ENCODE measurements at regions not wholly inside any gene's neighbourhood (a gene's known extent, or its start where the extent isn't known, plus 50 kb on each side); places are given as distances from the start of the nearest gene placed in this dataset.

- no peaks in the 10 kb centered on the region for H3K36me3 ChIP-seq
- no peak overlapping the region for H3K4me3 ChIP-seq
- H3K27me3 ChIP-seq, result no peaks in the 10 kb centered on the region
- intact Hi-C loops (cut with DNase I; ENCODE audit: low total_unique reads), result no loop called here
- H3K4me1 ChIP-seq, result no peaks in the 10 kb centered on the region
- H3K9me3 ChIP-seq, result peaks cover 0 to 8% of the 10 kb centered on the region in 2 donors
- TF ChIP-seq POLR2AphosphoS5 (IDR thresholded peaks at IDR 0.05), result no peak
- no peak for TF ChIP-seq POLR2A (IDR thresholded peaks at IDR 0.05)
- TF ChIP-seq, protein P1, sequence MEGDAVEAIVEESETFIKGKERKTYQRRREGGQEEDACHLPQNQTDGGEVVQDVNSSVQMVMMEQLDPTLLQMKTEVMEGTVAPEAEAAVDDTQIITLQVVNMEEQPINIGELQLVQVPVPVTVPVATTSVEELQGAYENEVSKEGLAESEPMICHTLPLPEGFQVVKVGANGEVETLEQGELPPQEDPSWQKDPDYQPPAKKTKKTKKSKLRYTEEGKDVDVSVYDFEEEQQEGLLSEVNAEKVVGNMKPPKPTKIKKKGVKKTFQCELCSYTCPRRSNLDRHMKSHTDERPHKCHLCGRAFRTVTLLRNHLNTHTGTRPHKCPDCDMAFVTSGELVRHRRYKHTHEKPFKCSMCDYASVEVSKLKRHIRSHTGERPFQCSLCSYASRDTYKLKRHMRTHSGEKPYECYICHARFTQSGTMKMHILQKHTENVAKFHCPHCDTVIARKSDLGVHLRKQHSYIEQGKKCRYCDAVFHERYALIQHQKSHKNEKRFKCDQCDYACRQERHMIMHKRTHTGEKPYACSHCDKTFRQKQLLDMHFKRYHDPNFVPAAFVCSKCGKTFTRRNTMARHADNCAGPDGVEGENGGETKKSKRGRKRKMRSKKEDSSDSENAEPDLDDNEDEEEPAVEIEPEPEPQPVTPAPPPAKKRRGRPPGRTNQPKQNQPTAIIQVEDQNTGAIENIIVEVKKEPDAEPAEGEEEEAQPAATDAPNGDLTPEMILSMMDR (IDR thresholded peaks at IDR 0.05), result no peak
- no peak overlapping the region for H3K27ac ChIP-seq
- no peak for DNase-seq (ENCODE audit: low spot score in 2 of 2)
These were observed 73.7 kb upstream of the MYCN start for GRCh38 chr2:15866563-15867193.

- H3K27ac ChIP-seq, result no peak overlapping the region
- no peaks in the 10 kb centered on the region for H3K4me1 ChIP-seq
- H3K36me3 ChIP-seq, result no peaks in the 10 kb centered on the region
- no peak overlapping the region for H3K4me3 ChIP-seq
- no peak for DNase-seq (ENCODE audit: low spot score in 2 of 2)
- H3K27me3 ChIP-seq, result no peaks in the 10 kb centered on the region
- TF ChIP-seq, protein P1 (IDR thresholded peaks at IDR 0.05), result no peak
- TF ChIP-seq POLR2A (IDR thresholded peaks at IDR 0.05), result no peak
- no peak for TF ChIP-seq POLR2AphosphoS5 (IDR thresholded peaks at IDR 0.05)
- intact Hi-C loops (cut with DNase I; ENCODE audit: low total_unique reads), result no loop called here
- H3K9me3 ChIP-seq, result peaks cover 0 to 8% of the 10 kb centered on the region in 2 donors
These were observed 72.9 kb upstream of the MYCN start for GRCh38 chr2:15867194-15868171.

DNA sequence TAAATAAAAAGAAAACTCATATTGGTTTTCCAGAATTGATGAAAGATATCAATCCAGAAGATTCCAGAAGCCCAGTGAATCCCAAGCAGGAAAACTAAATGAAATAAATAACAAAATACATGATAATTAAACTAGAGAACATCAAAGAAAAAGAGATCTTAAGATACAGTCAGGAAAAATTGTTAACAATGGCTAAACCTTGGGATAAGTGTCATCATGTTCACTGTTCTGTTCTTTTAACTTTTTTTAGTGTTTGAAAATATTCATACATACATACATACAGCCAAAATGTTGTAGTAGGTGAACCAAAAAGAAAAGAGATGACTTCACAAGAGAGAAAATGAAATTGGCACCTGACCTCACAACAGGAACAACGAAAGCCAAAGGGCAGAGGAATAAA is 72.2 kb upstream of the MYCN start:
- Histone ChIP-seq H3K4me1 (no peaks in the 10 kb centered on the region), H3K4me3 (no peak overlapping the region), H3K27me3 (no peaks in the 10 kb centered on the region), H3K27ac (no peak overlapping the region), H3K9me3 (peaks cover 0 to 8% of the 10 kb centered on the region in 2 donors), H3K36me3 (no peaks in the 10 kb centered on the region)
- no peak for DNase-seq (ENCODE audit: low spot score in 2 of 2)
- intact Hi-C loops (cut with DNase I; ENCODE audit: low total_unique reads), result no loop called here
- TF ChIP-seq, protein P1 (IDR thresholded peaks at IDR 0.05), result no peak

DNA sequence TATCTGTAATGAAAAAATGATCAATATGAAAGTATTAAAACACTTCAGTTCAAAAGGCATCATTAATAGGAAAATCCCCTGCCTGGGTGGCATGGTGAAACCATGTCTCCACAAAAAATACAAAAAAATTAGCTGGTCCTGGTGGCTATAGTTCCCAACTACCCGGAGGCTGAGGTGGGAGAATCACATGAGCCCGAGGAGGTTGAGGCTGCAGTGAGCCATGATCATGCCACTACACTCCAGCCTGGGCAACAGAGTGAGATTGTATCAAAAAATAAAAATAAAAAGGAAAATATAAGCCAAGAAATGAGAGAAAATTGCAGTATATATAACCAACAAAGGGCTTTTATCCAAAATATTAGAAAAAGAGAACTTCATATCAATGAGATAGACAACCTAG is 71.6 kb upstream of the MYCN start:
- no peak for DNase-seq (ENCODE audit: low spot score in 2 of 2)
- Histone ChIP-seq H3K36me3 (no peaks in the 10 kb centered on the region), H3K27ac (no peak overlapping the region), H3K9me3 (peaks cover 0 to 8% of the 10 kb centered on the region in 2 donors), H3K4me3 (no peak overlapping the region), H3K4me1 (no peaks in the 10 kb centered on the region), H3K27me3 (no peaks in the 10 kb centered on the region)
- TF ChIP-seq, protein P1 (IDR thresholded peaks at IDR 0.05), result no peak
- TF ChIP-seq POLR2AphosphoS5 (IDR thresholded peaks at IDR 0.05), result no peak
- TF ChIP-seq POLR2A (IDR thresholded peaks at IDR 0.05), result no peak
- intact Hi-C loops (cut with DNase I; ENCODE audit: low total_unique reads), result no loop called here

DNA sequence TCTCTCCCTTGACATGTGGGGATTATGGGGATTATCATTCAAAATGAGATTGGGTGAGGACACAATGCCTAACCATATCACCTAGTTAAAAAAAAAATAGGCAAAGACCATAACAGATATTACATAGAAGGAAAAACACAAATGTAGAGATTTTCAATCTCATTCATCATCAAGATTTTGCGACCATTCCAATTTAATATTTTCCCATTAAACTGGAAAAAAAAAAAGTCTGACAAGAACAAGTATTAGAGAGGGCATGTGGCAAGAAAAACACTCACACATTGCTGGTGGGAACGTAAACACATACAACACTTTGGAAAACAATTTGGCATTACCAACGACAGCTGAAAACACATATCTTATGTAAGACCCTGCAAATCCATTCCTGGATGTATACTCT is 71.0 kb upstream of the MYCN start:
- no peak for DNase-seq (ENCODE audit: low spot score in 2 of 2)
- intact Hi-C loops (cut with DNase I; ENCODE audit: low total_unique reads), result no loop called here
- H3K27me3 ChIP-seq, result no peaks in the 10 kb centered on the region
- peaks cover 0 to 8% of the 10 kb centered on the region in 2 donors for H3K9me3 ChIP-seq
- no peaks in the 10 kb centered on the region for H3K4me1 ChIP-seq
- H3K27ac ChIP-seq, result no peak overlapping the region
- TF ChIP-seq POLR2AphosphoS5 (IDR thresholded peaks at IDR 0.05), result no peak
- TF ChIP-seq, protein P1 (IDR thresholded peaks at IDR 0.05), result no peak
- no peak for TF ChIP-seq POLR2A (IDR thresholded peaks at IDR 0.05)
- no peaks in the 10 kb centered on the region for H3K36me3 ChIP-seq
- no peak overlapping the region for H3K4me3 ChIP-seq
